Mucosa of stomach (tissue), 1 donor: ENCODE measurements at regions not wholly inside any gene's neighbourhood (a gene's known extent, or its start where the extent isn't known, plus 50 kb on each side); places are given as distances from the start of the nearest gene placed in this dataset.

ENCODE experiments used
- H3K27me3 ChIP-seq: one replicate; pipeline ENCODE4 v1.7.0; 2013; ENCODE audit warnings: mild to moderate bottlenecking, low read length; ENCODE audit not compliant: control insufficient read depth, insufficient read depth
- H3K36me3 ChIP-seq: one replicate; pipeline ENCODE4 v1.7.0; 2013; ENCODE audit warnings: low read length; ENCODE audit not compliant: control insufficient read depth, insufficient read depth
- H3K4me1 ChIP-seq: one replicate; pipeline ENCODE4 v1.7.0; 2013; ENCODE audit warnings: mild to moderate bottlenecking, low read length; ENCODE audit not compliant: control insufficient read depth, insufficient read depth
- H3K4me3 ChIP-seq: one replicate; pipeline ENCODE4 v1.7.0; 2013; ENCODE audit warnings: low read length
- H3K9ac ChIP-seq: one replicate; pipeline ENCODE4 v1.7.0; 2013; ENCODE audit warnings: mild to moderate bottlenecking, low read length, moderate library complexity
- H3K9me3 ChIP-seq: one replicate; pipeline ENCODE4 v1.7.0; 2013; ENCODE audit warnings: mild to moderate bottlenecking, low read length, moderate library complexity; ENCODE audit not compliant: control insufficient read depth
- donor health status: Pancreatic carcinoma.

DNA sequence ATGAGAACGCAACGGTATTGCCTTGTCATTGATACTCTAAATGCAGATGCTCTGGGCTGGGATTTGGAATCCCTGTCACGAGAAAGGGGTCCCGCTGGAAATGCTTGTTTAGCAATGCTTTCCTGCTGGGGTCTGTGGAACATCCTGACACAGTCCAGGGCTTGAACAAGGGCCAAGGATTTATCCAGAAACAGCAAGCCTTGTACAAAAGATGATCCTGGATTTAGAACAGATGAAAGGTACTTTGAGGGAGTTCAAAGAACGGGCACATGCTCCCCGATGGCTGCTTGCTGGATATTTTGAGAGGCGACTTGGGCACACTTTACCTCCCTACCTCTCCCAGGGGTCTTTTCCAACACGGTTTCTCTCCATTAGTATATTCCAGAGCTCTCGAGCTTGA, 108.1 kb upstream of the CELF4 start:
- no peaks in the 10 kb centered on the region for H3K36me3 ChIP-seq
- H3K9ac ChIP-seq: no peak overlapping the region
- H3K4me1 ChIP-seq: no peaks in the 10 kb centered on the region
- H3K27me3 ChIP-seq: no peaks in the 10 kb centered on the region
- no peak overlapping the region for H3K4me3 ChIP-seq
- no peaks in the 10 kb centered on the region for H3K9me3 ChIP-seq

- Histone ChIP-seq H3K27me3 (no peaks in the 10 kb centered on the region), H3K4me3 (no peak overlapping the region), H3K9ac (no peak overlapping the region), H3K9me3 (no peaks in the 10 kb centered on the region), H3K4me1 (no peaks in the 10 kb centered on the region), H3K36me3 (no peaks in the 10 kb centered on the region)
Measured at GRCh38 chr18:37672932-37673595, 107.5 kb upstream of the CELF4 start.

GRCh38 chr18:37672001-37672400, 106.4 kb upstream of the CELF4 start:
- Histone ChIP-seq H3K9ac (no peak overlapping the region), H3K36me3 (no peaks in the 10 kb centered on the region), H3K4me1 (no peaks in the 10 kb centered on the region), H3K27me3 (no peaks in the 10 kb centered on the region), H3K9me3 (no peaks in the 10 kb centered on the region), H3K4me3 (no peak overlapping the region)

- Histone ChIP-seq H3K9ac (no peak overlapping the region), H3K4me3 (no peak overlapping the region), H3K9me3 (no peaks in the 10 kb centered on the region), H3K27me3 (no peaks in the 10 kb centered on the region), H3K4me1 (no peaks in the 10 kb centered on the region), H3K36me3 (no peaks in the 10 kb centered on the region)
Measured at GRCh38 chr18:37671530-37671929, 105.9 kb upstream of the CELF4 start.

- no peaks in the 10 kb centered on the region for H3K27me3 ChIP-seq
- no peak overlapping the region for H3K4me3 ChIP-seq
- H3K4me1 ChIP-seq: no peaks in the 10 kb centered on the region
- no peaks in the 10 kb centered on the region for H3K9me3 ChIP-seq
- no peaks in the 10 kb centered on the region for H3K36me3 ChIP-seq
- no peak overlapping the region for H3K9ac ChIP-seq
Measured at GRCh38 chr18:37671119-37671518, 105.5 kb upstream of the CELF4 start.

DNA sequence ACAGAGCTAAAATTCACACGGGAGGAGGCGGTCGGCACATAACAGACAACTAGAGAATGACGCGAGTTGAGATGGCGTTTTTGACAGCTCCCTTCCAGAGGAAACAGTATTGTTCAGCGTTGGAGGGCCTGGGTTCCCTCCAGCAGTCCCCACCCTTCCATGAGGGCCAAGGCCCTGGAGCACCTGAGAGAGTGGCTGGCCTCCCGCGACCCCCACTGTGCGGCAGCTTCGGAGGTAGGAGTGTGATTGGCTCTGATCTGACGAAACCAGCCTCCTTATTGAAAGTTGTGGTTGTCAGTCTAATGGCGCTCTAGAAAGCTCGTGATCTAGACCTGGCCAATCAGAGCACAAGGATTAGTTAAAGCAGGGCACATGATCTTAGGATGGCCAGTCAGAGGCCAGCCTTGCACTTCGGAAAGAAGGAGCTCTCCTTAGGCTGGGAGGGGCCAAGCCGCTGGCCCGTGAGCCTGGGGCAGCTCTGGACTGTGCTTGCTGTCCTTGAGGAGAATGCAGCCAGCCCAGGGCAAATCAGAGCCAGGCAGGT, 104.5 kb upstream of the CELF4 start:
- H3K9ac ChIP-seq: no peak overlapping the region
- H3K27me3 ChIP-seq: no peaks in the 10 kb centered on the region
- no peaks in the 10 kb centered on the region for H3K36me3 ChIP-seq
- H3K4me3 ChIP-seq: no peak overlapping the region
- no peaks in the 10 kb centered on the region for H3K9me3 ChIP-seq
- no peaks in the 10 kb centered on the region for H3K4me1 ChIP-seq

GRCh38 chr18:37668971-37669747, 103.6 kb upstream of the CELF4 start:
- Histone ChIP-seq H3K36me3 (no peaks in the 10 kb centered on the region), H3K9ac (no peak overlapping the region), H3K4me3 (no peak overlapping the region), H3K4me1 (no peaks in the 10 kb centered on the region), H3K9me3 (no peaks in the 10 kb centered on the region), H3K27me3 (no peaks in the 10 kb centered on the region)

GRCh38 chr18:37667836-37668235, 102.2 kb upstream of the CELF4 start:
- Histone ChIP-seq H3K4me3 (no peak overlapping the region), H3K4me1 (no peaks in the 10 kb centered on the region), H3K9me3 (no peaks in the 10 kb centered on the region)

DNA sequence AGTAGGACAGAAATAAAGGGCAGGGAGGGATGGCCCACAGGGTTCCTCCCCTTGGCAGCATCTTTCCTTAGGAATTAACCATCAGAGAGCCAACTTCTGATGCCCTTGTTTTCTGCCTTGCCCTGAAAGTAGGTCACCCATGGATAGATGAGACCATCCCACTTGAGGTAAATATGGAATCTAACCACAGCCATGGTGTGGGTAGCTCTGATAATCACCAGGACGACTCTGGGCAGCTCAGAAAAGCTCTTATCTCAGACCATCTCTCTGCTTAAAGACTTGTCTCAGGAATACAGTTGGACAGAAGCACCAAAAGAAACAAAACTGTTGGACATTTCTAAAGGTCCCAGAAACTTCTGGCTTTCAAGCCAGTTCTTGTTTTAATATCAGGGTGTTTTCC, 101.4 kb upstream of the CELF4 start:
- Histone ChIP-seq H3K4me1 (no peaks in the 10 kb centered on the region), H3K9me3 (no peaks in the 10 kb centered on the region), H3K36me3 (no peaks in the 10 kb centered on the region), H3K27me3 (no peaks in the 10 kb centered on the region), H3K9ac (no peak overlapping the region), H3K4me3 (no peak overlapping the region)

More at GRCh38 chr18:37667836-37668235, 102.2 kb upstream of the CELF4 start:
- H3K27me3 ChIP-seq: no peaks in the 10 kb centered on the region
- H3K9ac ChIP-seq: no peak overlapping the region
- no peaks in the 10 kb centered on the region for H3K36me3 ChIP-seq

DNA sequence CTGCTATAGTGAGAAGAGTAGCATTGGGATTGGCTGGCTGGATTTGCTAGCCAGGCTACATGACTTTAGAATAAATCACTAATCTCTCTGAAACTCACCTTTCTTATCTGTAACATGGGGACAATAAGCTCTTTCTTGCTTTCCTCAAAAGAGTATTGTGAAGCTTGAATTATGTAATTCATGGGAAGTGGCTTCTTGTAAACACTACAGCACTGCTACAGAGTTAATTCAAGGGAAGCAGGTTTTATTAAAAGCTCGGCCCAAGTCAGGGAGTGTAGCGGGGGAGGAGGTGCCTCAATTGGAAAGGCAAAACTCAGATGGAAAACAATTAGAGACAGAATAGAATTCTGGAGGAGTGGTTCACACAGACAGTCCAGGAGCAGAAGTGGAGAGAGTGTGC, 100.9 kb upstream of the CELF4 start:
- Histone ChIP-seq H3K4me3 (no peak overlapping the region), H3K4me1 (no peaks in the 10 kb centered on the region), H3K9ac (no peak overlapping the region), H3K27me3 (no peaks in the 10 kb centered on the region), H3K9me3 (no peaks in the 10 kb centered on the region), H3K36me3 (no peaks in the 10 kb centered on the region)

GRCh38 chr18:37665346-37665745, 99.7 kb upstream of the CELF4 start:
- Histone ChIP-seq H3K36me3 (no peaks in the 10 kb centered on the region), H3K9ac (no peak overlapping the region)

GRCh38 chr18:37663446-37663845, 97.8 kb upstream of the CELF4 start:
- no peak overlapping the region for H3K4me3 ChIP-seq
- H3K36me3 ChIP-seq: no peaks in the 10 kb centered on the region
- H3K27me3 ChIP-seq: no peaks in the 10 kb centered on the region
- no peak overlapping the region for H3K9ac ChIP-seq
- no peaks in the 10 kb centered on the region for H3K4me1 ChIP-seq
- H3K9me3 ChIP-seq: no peaks in the 10 kb centered on the region

More at GRCh38 chr18:37665346-37665745, 99.7 kb upstream of the CELF4 start:
- Histone ChIP-seq H3K4me1 (no peaks in the 10 kb centered on the region), H3K4me3 (no peak overlapping the region), H3K9me3 (no peaks in the 10 kb centered on the region), H3K27me3 (no peaks in the 10 kb centered on the region)
